ENCODE measurements at regions not wholly inside any gene's neighbourhood (a gene's known extent, or its start where the extent isn't known, plus 50 kb on each side); places are given as distances from the start of the nearest gene placed in this dataset.

DNA sequence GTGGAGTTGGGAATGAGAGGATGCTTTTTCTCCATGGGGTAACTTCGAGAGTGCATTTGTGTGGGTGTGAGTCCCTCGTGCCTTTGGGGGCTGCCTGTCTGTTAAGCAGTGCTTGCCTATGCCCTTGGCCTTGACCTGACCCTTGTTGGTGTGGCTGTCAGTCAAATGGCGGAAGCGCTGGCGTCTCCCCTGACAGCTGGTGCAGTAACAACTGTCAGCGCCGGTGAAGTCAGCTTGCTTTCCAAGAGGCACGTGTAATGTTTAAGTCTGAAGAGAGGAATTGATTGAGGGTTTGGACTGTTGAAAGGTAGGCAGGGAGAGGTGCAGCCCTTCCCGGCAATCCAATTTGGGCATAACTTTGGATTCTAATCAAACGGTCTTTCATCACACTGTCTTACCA, 211.3 kb downstream of the AACS start:
- DNase-seq: no peak

DNA sequence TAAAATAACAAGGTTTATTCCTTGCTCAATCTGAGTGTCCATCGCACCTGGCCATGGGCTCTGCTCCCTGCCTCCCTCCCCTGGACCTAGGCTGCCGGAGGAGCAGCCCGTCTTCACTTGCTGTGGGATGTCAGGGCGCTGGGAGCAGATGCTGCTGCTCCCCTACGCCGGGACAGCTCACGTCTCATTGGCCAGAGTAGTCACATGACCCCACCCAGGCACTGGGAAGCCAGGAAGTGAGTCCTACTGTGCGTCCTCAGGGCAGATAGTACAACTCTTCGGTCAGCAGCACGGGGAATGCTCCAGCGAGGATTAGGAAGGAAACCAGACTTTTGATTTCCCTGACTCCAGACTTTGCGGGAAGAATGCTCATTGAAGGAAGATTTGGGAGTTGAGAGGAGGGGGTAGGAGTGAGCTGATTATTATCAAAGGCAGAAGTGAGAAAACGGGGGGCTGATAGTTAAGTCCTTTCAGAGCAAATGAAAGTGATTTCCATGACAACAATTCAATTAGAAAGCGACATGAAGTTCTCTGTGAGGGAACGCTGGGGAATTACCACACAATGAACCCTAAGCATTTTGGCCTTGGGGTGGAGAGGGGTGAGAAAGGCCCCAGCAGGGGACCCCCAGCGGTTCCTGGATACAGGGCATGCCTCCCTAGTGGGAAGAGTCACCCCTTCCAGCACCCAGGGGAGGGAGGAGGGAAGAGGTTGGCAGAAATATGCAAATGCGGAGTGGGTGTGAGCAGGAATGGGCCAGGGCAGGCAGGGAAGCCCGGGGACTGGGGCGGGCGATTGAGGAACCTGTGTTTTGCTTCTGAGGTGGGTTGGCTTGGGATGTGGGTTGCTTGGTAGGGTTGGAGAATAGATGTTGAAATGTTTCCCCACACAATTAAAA, 215.5 kb downstream of the AACS start:
- no peak for DNase-seq

GRCh38 chr12:125282921-125283320, 217.7 kb downstream of the AACS start:
- DNase-seq: no peak

DNA sequence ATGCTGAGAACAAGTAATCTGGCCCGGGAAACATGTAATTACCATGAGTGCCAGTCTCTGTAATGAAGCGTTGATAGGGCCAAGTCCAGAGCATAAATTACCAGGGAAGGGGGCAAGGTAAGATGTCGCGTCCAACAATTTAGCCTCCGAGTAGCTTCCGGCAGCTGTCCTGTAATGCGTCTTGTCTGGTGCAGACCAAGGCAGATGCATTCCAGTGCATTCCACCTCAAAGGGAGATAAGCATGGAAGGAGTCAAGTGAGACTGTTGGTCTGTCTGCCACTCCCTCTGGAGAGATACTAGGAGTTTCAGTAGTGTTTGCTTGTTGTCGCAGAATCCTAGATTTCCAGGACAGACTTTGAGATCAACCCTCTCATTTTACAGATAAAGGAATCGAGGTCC, 218.3 kb downstream of the AACS start:
- DNase-seq: no peak

DNA sequence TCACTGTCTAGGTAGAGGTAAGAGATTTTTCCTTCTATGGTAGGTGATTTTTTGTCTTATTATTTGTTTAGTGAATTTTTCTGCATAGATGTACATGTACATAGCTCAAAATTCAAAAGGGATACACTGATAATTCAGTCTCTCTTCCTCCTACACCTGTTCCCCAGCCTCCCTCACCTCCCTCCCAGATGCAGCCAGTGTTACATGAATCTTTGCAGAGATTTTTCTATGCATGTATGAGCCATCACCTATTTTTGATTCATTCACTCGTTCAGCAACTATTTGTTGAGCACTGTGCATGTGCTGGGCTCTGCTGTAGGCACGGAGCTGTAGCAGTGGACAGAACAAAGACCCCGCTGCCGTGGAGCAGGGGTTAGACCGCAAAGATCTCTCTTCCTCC, 218.9 kb downstream of the AACS start:
- DNase-seq: no peak

DNA sequence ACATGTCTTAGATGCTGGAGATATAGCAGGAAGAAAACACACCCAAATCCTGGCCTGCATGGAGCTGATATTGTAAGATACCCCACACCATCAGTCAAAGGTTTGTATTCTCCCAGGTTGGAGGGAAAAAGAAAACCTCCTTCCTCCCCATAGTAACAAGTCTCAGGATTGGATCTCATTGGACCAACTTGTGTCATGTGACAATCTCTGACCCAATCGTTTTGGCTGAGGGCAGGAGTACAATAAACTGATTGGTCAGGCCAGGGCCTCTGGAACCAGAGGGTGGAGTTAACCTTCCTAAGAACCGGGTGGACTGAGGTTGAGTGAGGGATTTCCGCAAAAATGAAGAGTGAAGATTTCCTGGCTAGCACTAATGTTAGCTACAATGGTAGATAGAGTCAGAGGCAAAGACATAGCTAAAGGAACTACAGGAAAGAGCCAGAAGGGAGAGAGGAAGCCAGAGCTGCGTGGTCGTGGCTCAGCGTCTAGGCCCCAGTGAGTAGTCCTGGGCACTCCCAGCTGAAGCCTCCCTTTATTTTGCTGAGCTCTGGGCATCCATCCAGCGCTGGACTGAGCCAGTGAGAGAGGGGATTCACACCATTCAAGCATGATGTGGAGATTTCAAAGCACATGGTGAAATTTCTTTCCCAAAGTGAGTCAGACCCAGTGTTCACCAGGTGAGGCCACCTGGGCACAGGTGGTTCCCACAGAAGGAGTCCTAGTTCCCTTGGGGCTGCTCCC, 219.9 kb downstream of the AACS start:
- no peak for DNase-seq

GRCh38 chr12:125286005-125286727, 220.9 kb downstream of the AACS start:
- DNase-seq: no peak

- DNase-seq: no peak
These were observed 222.1 kb downstream of the AACS start for GRCh38 chr12:125287155-125287847.

DNA sequence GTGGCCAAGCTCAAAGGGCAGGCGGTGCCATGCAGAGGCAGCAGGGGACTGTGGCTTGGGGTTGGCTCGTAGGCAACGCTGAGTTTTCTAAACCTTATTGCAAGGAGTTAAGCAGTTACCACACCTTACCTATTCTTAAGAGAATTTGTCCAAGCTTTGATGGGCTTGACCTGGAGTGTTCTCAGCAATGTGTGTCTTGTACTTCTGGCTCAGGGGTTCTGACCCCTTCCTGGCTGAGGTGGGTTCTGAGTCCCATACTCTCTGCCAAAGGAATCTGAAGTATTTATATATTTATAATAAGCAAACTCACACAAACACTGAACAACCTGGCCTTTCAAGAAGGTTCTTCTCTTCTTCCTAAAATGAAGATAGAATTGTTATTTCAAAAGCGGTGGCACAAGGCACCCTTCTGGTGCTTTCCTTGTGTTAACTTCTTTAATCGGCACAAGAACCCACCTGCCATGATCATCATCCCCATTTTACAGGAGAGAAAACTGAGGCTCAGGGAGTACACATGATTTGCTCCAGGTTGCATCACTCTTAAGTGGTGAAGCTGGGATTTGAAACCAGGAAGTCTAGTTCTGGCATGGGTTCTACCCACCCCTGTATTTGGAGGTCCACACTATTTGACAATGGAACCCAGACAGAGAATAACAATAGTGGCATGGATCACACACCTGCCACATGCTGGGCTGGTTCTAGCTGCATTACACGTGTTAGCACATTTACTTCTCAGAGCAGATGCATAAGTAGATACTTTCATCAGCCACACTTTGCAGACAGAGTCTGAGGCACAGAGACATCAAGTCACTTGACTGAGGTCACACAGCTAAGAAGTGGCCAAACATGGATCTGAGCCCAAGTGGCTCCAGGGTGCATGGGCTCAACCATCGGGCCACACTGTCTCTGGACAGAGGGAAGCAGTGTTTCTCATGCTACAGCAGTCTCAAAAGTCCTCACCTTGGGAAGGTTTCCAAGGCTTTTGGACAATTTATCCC, 224.0 kb downstream of the AACS start:
- DNase-seq: no peak

DNA sequence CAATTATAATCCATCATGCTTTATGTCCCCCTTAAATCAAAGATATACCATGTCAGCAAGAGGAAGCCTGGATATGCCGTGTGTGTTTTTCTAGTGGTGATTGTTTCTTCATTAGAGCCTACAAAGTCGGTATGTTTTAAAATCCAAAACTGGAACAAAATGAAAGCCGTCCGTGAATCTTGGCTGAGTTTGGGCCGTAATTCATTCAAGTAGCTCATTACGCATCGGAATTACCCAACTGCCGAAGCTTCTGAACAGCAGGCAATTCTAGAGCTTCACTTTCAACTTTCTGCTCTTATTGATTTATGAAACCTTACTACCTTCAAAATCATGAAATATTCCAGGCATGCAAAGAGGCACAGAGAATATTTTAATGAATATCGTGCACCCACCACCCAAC, 224.7 kb downstream of the AACS start:
- no peak for DNase-seq

- no peak for DNase-seq
These were observed 227.5 kb downstream of the AACS start for GRCh38 chr12:125292700-125293099.

DNA sequence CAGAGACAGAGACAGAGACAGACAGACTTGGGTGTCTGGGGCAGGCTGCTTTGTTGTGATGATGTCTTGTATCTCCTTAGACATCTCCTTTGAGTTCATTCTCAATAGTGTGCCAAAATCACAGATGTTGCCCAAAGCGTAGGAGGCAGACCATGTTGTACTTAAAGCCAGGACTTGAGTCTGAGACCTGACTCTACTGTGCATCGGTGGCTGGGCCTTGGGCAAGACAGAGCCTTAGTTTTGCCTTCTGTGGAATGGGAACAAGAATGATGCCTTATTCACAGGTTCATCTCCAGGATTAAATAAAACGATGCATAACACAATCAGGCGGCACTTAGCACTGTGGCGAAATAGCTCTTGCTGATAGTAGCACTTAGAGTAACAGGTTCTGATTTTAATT, 230.3 kb downstream of the AACS start:
- no peak for DNase-seq

DNA sequence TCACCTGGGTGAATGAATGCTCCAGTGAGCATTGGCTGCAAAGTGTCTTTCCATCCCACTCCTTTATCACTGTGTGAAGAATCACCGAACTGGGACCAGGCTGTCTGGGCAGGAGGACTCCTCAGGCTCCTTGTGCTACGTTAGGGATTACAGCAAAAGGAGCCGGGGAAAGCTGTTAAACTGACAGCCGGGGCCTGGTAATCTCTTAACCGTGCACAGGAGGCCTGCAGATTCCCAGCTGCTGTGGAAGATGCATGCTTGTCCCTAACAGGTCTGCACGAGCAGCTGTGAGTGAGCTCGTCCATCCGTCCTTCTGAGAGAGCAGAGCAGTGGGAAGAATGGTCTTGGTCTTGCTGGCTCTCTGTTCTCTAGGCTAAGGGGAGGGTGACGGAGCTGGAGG, 231.5 kb downstream of the AACS start:
- DNase-seq: no peak

- DNase-seq: no peak
These were observed 234.6 kb downstream of the AACS start for GRCh38 chr12:125299840-125300239.

- DNase-seq: no peak
These were observed 235.0 kb downstream of the AACS start for GRCh38 chr12:125300249-125300648.

DNA sequence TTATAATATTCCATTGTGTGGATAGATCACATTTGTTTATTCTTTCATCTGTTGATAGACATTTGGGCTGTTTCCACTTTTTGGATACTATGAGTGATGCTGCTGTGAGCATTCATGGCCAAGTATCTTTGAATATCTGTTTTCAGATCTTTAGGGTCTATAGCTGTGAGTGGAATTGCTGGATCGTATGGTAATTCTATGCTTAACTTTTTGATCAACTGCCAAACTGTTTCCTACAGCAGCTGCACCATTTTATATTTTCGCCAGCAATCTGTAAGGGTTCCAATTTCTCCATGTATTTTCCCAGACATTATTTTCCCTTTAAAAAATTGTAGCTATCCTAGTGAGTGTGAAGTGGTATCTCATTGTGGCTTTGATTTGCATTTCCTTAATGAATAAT, 238.1 kb downstream of the AACS start:
- DNase-seq: no peak

GRCh38 chr12:125304029-125304428, 238.8 kb downstream of the AACS start:
- no peak for DNase-seq

DNA sequence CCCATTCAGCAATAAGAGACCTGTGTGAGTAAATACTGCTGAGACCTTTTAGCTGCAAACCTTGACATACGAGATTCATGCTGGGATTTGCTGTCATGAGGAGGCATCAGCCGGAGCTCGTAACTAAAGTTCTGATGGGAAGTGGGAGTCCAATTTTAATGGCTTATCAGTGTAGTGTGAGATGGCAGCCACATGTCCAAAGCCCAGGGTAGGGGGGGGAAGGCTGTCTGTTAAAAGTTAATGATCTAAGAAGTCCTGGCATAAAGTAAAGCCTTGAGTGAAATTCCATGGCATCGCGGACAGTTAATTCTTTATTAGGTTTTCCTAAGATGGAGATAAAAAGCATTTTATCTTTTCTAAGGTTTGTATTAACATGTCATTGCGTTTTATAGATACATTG, 240.0 kb downstream of the AACS start:
- no peak for DNase-seq

DNA sequence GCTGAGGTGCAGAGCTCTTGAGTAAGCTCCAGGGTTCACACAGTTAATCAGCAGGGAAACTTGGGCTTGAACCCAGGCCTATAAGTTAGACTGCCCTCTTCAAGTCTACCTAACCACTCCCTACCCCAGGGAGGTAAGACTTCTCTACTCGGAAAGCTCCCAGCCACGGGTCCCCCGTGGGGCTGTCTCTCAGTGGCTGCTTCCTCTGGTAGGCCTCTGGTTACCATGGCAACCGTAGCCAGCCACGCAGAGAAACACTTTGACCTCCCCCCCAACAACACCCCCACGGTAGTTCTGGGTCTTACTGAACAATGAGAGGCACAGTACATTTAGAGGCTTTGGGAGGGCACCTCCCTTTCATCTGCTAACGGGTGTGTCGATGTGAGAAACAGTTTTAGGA, 245.2 kb downstream of the AACS start:
- DNase-seq: no peak

DNA sequence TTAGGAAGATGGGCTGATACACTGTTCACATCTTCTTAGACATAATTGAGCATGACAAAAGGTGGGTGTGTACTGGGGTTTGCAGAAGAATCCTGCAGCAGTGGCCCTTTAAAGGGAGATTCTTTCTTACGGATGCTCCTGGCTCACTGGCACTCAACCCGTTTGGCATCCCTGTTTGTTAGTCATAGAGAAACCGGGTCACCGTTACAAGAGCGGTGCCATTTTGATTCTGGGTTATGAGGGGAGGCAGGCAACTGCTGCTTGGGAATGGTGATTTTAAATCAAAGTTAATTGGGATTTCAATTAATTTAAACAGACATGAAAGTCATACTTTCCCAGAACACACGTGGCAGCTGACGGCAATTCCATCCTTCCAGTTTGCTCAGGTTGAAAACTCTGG, 245.8 kb downstream of the AACS start:
- no peak for DNase-seq

DNA sequence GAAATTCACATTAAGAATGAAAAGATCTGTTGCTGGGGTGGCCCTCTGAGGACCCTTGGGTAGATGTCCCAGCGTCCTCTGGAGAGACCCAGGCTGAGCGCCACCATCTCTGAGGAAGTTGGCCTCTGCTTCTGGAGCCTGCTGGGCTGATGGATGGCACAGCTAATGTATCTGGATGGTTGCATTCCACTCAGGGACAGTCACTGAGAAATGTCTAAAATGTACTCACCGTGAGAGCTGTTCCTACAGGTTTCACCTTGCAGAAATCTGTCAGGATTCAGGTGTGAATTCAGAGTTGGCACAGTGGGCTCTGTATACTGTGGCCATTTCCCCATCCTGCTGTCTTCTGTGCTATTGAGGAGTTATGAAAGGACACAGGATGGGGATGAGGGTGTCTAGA, 247.2 kb downstream of the AACS start:
- DNase-seq: no peak
